ENCODE measurements at regions not wholly inside any gene's neighbourhood (a gene's known extent, or its start where the extent isn't known, plus 50 kb on each side); places are given as distances from the start of the nearest gene placed in this dataset.

DNA sequence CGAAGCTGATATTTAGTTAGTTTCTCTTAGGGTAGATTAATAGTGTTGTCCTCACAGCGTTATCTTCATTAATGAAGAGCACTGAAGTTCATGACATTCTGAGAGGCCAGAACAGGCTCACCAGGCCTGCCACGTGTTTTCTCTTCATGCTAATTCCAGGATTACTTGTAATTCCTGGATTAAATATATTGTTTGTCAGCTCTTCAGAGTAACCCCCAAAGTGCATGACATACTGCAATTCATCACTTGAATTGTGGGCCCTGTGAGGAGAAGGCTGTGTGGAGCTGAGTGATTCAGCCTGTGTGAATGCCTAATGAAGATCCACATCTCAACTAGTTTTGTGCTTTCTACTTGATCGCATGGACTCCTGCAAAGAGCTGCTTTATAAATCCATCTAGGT, 401.0 kb upstream of the ADAMTSL1 start:
- Histone ChIP-seq H3F3A (ENCODE audit: insufficient read depth) (no peaks in the 10 kb centered on the region), H3K4me2 (ENCODE audit: low read depth, low read length, poor library complexity, severe bottlenecking) (no peak overlapping the region), H3K79me2 (ENCODE audit: insufficient read depth, low read length) (no peaks in the 10 kb centered on the region), H3K9me2 (replicated peaks; ENCODE audit: insufficient read depth, low read length) (no peaks in the 10 kb centered on the region), H3K9me3 (ENCODE audit: insufficient read depth, low read length) (no peaks in the 10 kb centered on the region), H2AFZ (ENCODE audit: low read depth, low read length, severe bottlenecking) (no peak overlapping the region), H3K27me3 (ENCODE audit: low read length) (no peaks in the 10 kb centered on the region), H3K9ac (ENCODE audit: low read length) (no peak overlapping the region), H3K36me3 (ENCODE audit: low read length) (no peaks in the 10 kb centered on the region), H4K20me1 (ENCODE audit: low read depth, low read length) (no peaks in the 10 kb centered on the region), H3K4me3 (ENCODE audit: insufficient read depth, low read length, poor library complexity, severe bottlenecking) (no peak overlapping the region), H3K27ac (ENCODE audit: low read depth, low read length) (no peak overlapping the region)
- TF ChIP-seq, protein P1, sequence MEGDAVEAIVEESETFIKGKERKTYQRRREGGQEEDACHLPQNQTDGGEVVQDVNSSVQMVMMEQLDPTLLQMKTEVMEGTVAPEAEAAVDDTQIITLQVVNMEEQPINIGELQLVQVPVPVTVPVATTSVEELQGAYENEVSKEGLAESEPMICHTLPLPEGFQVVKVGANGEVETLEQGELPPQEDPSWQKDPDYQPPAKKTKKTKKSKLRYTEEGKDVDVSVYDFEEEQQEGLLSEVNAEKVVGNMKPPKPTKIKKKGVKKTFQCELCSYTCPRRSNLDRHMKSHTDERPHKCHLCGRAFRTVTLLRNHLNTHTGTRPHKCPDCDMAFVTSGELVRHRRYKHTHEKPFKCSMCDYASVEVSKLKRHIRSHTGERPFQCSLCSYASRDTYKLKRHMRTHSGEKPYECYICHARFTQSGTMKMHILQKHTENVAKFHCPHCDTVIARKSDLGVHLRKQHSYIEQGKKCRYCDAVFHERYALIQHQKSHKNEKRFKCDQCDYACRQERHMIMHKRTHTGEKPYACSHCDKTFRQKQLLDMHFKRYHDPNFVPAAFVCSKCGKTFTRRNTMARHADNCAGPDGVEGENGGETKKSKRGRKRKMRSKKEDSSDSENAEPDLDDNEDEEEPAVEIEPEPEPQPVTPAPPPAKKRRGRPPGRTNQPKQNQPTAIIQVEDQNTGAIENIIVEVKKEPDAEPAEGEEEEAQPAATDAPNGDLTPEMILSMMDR (IDR thresholded peaks at IDR 0.05; ENCODE audit: insufficient read depth, low read length, poor library complexity, severe bottlenecking): no peak
- TF ChIP-seq EZH2phosphoT487 (conservative IDR thresholded peaks at IDR 0.05; ENCODE audit: low read length): no peak

DNA sequence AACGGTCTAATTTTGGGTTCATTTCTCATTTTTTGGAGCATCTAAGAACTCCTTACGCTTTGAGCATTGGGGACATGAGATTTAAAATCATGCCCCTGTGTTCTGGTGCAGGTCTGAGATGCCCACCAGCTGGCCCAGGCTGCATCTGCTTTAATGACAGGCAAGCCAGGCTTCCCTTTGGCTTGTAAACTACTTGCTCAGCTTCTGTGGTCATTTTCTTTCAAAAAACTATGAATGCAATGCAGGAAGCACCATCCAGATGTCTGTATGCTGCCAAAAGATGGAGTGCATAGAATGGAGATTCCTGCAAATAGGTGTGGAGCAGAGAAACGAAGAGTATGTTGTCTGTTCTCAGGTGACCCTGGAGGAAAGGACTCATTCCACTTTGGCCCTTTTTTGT, 399.9 kb upstream of the ADAMTSL1 start:
- Histone ChIP-seq H4K20me1 (ENCODE audit: low read depth, low read length) (no peaks in the 10 kb centered on the region), H3K36me3 (ENCODE audit: low read length) (no peaks in the 10 kb centered on the region), H3K27me3 (ENCODE audit: low read length) (no peaks in the 10 kb centered on the region), H3F3A (ENCODE audit: insufficient read depth) (no peaks in the 10 kb centered on the region), H3K9ac (ENCODE audit: low read length) (no peak overlapping the region), H3K4me3 (ENCODE audit: insufficient read depth, low read length, poor library complexity, severe bottlenecking) (no peak overlapping the region), H3K79me2 (ENCODE audit: insufficient read depth, low read length) (no peaks in the 10 kb centered on the region), H3K9me3 (ENCODE audit: insufficient read depth, low read length) (no peaks in the 10 kb centered on the region), H2AFZ (ENCODE audit: low read depth, low read length, severe bottlenecking) (no peak overlapping the region), H3K27ac (ENCODE audit: low read depth, low read length) (no peak overlapping the region), H3K4me2 (ENCODE audit: low read depth, low read length, poor library complexity, severe bottlenecking) (no peak overlapping the region), H3K9me2 (replicated peaks; ENCODE audit: insufficient read depth, low read length) (no peaks in the 10 kb centered on the region)
- TF ChIP-seq EZH2phosphoT487 (conservative IDR thresholded peaks at IDR 0.05; ENCODE audit: low read length): no peak
- TF ChIP-seq, protein P1 (IDR thresholded peaks at IDR 0.05; ENCODE audit: insufficient read depth, low read length, poor library complexity, severe bottlenecking): no peak

DNA sequence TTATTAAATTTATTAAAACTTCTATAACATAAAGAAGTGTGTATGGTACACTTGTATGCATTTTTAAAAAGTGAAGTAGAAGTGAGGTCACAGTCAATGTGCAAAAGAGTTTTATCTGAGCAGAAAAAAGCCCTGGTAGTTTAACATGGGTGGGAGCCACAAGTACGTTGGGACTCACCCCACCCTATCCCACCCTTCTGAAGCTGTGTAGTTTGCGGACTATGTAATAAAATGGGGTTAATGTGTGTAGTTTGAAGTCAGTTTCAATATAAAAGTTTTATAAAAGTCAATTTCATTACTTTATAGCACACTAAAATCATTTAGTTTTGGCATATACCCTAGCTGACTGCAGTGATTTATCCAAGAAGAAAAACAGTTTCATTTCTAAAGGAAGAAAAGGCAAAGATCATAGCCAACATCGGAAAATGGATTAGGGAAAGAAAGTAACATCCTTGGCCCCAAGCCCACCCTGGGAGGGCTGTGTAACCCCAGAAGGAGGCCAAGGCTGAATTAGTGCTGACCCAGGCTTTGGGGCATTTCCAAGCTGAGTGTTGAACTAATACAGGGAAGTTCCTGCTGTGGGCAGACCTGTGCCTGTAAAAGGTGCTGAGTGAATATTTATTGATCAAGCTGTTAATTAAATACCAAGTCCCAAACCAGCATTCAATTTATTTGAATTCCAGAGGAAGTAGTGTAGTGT, 398.6 kb upstream of the ADAMTSL1 start:
- Histone ChIP-seq H3K9me2 (replicated peaks; ENCODE audit: insufficient read depth, low read length) (no peaks in the 10 kb centered on the region), H2AFZ (ENCODE audit: low read depth, low read length, severe bottlenecking) (no peak overlapping the region), H3K79me2 (ENCODE audit: insufficient read depth, low read length) (no peaks in the 10 kb centered on the region), H4K20me1 (ENCODE audit: low read depth, low read length) (no peaks in the 10 kb centered on the region), H3K36me3 (ENCODE audit: low read length) (no peaks in the 10 kb centered on the region), H3K4me2 (ENCODE audit: low read depth, low read length, poor library complexity, severe bottlenecking) (no peak overlapping the region), H3F3A (ENCODE audit: insufficient read depth) (no peaks in the 10 kb centered on the region), H3K9me3 (ENCODE audit: insufficient read depth, low read length) (no peaks in the 10 kb centered on the region), H3K9ac (ENCODE audit: low read length) (no peak overlapping the region), H3K4me3 (ENCODE audit: insufficient read depth, low read length, poor library complexity, severe bottlenecking) (no peak overlapping the region), H3K27ac (ENCODE audit: low read depth, low read length) (no peak overlapping the region), H3K27me3 (ENCODE audit: low read length) (no peaks in the 10 kb centered on the region)
- no peak for TF ChIP-seq EZH2phosphoT487 (conservative IDR thresholded peaks at IDR 0.05; ENCODE audit: low read length)
- TF ChIP-seq, protein P1 (IDR thresholded peaks at IDR 0.05; ENCODE audit: insufficient read depth, low read length, poor library complexity, severe bottlenecking): no peak

Data from SU-DHL-6 (cell line).